K562 (cell line): ENCODE measurements at regions not wholly inside any gene's neighbourhood (a gene's known extent, or its start where the extent isn't known, plus 50 kb on each side); places are given as distances from the start of the nearest gene placed in this dataset.

Experiments
- CBFB ChIP-seq: sonication (generic); formaldehyde crosslinking; IDR thresholded peaks from 2 replicates; pipeline ENCODE4 v1.4.0; 2020; ENCODE audit warnings: mild to moderate bottlenecking, missing genetic modification reagents
- CBX2 ChIP-seq: fragments of 200-600 bp; sonication (generic); IDR thresholded peaks from one replicate; pipeline ENCODE4 v1.6.1; 2012; ENCODE audit warnings: mild to moderate bottlenecking, low read length, inconsistent platforms; ENCODE audit not compliant: insufficient read depth, poor library complexity, severe bottlenecking
- ESRRA ChIP-seq: fragments of 450-650 bp; IDR thresholded peaks from 2 replicates; pipeline ENCODE4 v1.6.1; 2014; ENCODE audit warnings: low read depth, mild to moderate bottlenecking, moderate library complexity, borderline replicate concordance
- JUND ChIP-seq, 2 experiments: IDR thresholded peaks; 2 replicates in 1 of 2; 3 replicates in 1 of 2; pipeline ENCODE4 v1.6.1; 2011; ENCODE audit warnings: borderline replicate concordance in 2 of 2, low read depth in 2 of 2, low read length in 2 of 2, improper control_type of control experiment in 1 of 2, missing biosample characterization in 1 of 2, missing genetic modification characterization in 1 of 2, missing genetic modification reagents in 1 of 2
- NR2C2 ChIP-seq, 2 experiments: fragments of 200-800 bp in 1 of 2; sonication (Bioruptor generic) in 1 of 2; sonication (generic) in 1 of 2; formaldehyde crosslinking in 1 of 2; IDR thresholded peaks; 2 replicates each; pipeline versions ENCODE4 v1.6.1 to v1.8.0; 2016 to 2022; ENCODE audit warnings: mild to moderate bottlenecking in 1 of 2, missing compliant biosample characterization in 1 of 2, missing genetic modification characterization in 1 of 2, missing genetic modification reagents in 1 of 2
- PTTG1 ChIP-seq: fragments of 450-650 bp; IDR thresholded peaks from 2 replicates; pipeline ENCODE4 v1.6.1; 2016; ENCODE audit warnings: low read depth, mild to moderate bottlenecking, missing genetic modification characterization, missing compliant biosample characterization
- ZNF77 ChIP-seq: fragments of 250-450 bp; sonication (Bioruptor Pico); IDR thresholded peaks from 2 replicates; pipeline ENCODE4 v1.5.0; 2020
- ZNF830 ChIP-seq: fragments of 250-450 bp; sonication (Bioruptor Pico); IDR thresholded peaks from 2 replicates; pipeline ENCODE4 v1.5.0; 2021; ENCODE audit warnings: mild to moderate bottlenecking
- TF ChIP-seq, protein P1 (sequence below): fragments of 200-600 bp; sonication (generic); IDR thresholded peaks from one replicate; pipeline ENCODE4 v1.6.1; 2012; ENCODE audit warnings: mild to moderate bottlenecking, low read depth, low read length, inconsistent platforms
- TF ChIP-seq, protein P2 (sequence below): sonication (generic); formaldehyde crosslinking; IDR thresholded peaks from 2 replicates; pipeline ENCODE4 v1.8.0; 2022; ENCODE audit warnings: mild to moderate bottlenecking, low read depth, missing genetic modification reagents
- TF ChIP-seq, protein P3 (sequence below): fragments of 450-650 bp; IDR thresholded peaks from 2 replicates; pipeline ENCODE4 v1.6.1; 2014; ENCODE audit warnings: low read depth, mild to moderate bottlenecking, moderate library complexity, borderline replicate concordance

DNA sequence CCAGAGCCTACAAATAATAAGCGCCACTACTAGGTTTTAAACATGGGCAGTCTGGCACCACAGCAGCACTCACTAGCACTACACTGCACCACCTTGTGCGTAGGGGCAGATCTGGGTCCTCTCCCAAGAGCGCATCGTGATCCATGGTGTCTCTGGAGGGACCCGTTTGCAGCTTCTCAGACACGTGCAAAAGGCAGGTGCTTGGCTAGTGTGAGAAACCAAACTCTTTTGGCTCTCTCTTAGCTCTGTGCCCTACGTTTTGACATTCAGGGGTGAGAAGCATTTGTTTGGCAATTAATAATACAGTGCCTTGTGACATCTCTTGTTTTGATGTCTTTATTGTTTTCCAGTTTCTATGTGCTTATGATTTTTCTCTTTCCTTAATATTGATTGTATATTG lies 75.4 kb upstream of the EGFLAM start (continued):
- TF ChIP-seq, protein P1, sequence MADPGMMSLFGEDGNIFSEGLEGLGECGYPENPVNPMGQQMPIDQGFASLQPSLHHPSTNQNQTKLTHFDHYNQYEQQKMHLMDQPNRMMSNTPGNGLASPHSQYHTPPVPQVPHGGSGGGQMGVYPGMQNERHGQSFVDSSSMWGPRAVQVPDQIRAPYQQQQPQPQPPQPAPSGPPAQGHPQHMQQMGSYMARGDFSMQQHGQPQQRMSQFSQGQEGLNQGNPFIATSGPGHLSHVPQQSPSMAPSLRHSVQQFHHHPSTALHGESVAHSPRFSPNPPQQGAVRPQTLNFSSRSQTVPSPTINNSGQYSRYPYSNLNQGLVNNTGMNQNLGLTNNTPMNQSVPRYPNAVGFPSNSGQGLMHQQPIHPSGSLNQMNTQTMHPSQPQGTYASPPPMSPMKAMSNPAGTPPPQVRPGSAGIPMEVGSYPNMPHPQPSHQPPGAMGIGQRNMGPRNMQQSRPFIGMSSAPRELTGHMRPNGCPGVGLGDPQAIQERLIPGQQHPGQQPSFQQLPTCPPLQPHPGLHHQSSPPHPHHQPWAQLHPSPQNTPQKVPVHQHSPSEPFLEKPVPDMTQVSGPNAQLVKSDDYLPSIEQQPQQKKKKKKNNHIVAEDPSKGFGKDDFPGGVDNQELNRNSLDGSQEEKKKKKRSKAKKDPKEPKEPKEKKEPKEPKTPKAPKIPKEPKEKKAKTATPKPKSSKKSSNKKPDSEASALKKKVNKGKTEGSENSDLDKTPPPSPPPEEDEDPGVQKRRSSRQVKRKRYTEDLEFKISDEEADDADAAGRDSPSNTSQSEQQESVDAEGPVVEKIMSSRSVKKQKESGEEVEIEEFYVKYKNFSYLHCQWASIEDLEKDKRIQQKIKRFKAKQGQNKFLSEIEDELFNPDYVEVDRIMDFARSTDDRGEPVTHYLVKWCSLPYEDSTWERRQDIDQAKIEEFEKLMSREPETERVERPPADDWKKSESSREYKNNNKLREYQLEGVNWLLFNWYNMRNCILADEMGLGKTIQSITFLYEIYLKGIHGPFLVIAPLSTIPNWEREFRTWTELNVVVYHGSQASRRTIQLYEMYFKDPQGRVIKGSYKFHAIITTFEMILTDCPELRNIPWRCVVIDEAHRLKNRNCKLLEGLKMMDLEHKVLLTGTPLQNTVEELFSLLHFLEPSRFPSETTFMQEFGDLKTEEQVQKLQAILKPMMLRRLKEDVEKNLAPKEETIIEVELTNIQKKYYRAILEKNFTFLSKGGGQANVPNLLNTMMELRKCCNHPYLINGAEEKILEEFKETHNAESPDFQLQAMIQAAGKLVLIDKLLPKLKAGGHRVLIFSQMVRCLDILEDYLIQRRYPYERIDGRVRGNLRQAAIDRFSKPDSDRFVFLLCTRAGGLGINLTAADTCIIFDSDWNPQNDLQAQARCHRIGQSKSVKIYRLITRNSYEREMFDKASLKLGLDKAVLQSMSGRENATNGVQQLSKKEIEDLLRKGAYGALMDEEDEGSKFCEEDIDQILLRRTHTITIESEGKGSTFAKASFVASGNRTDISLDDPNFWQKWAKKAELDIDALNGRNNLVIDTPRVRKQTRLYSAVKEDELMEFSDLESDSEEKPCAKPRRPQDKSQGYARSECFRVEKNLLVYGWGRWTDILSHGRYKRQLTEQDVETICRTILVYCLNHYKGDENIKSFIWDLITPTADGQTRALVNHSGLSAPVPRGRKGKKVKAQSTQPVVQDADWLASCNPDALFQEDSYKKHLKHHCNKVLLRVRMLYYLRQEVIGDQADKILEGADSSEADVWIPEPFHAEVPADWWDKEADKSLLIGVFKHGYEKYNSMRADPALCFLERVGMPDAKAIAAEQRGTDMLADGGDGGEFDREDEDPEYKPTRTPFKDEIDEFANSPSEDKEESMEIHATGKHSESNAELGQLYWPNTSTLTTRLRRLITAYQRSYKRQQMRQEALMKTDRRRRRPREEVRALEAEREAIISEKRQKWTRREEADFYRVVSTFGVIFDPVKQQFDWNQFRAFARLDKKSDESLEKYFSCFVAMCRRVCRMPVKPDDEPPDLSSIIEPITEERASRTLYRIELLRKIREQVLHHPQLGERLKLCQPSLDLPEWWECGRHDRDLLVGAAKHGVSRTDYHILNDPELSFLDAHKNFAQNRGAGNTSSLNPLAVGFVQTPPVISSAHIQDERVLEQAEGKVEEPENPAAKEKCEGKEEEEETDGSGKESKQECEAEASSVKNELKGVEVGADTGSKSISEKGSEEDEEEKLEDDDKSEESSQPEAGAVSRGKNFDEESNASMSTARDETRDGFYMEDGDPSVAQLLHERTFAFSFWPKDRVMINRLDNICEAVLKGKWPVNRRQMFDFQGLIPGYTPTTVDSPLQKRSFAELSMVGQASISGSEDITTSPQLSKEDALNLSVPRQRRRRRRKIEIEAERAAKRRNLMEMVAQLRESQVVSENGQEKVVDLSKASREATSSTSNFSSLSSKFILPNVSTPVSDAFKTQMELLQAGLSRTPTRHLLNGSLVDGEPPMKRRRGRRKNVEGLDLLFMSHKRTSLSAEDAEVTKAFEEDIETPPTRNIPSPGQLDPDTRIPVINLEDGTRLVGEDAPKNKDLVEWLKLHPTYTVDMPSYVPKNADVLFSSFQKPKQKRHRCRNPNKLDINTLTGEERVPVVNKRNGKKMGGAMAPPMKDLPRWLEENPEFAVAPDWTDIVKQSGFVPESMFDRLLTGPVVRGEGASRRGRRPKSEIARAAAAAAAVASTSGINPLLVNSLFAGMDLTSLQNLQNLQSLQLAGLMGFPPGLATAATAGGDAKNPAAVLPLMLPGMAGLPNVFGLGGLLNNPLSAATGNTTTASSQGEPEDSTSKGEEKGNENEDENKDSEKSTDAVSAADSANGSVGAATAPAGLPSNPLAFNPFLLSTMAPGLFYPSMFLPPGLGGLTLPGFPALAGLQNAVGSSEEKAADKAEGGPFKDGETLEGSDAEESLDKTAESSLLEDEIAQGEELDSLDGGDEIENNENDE, result no peak
- TF ChIP-seq, protein P2, sequence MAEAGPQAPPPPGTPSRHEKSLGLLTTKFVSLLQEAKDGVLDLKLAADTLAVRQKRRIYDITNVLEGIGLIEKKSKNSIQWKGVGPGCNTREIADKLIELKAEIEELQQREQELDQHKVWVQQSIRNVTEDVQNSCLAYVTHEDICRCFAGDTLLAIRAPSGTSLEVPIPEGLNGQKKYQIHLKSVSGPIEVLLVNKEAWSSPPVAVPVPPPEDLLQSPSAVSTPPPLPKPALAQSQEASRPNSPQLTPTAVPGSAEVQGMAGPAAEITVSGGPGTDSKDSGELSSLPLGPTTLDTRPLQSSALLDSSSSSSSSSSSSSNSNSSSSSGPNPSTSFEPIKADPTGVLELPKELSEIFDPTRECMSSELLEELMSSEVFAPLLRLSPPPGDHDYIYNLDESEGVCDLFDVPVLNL (CRISPR knock-in tag), result no peak
- TF ChIP-seq PTTG1 (tag) (no peak), CBFB (CRISPR knock-in tag) (no peak), ZNF830 (no peak), JUND (IDR thresholded peaks at IDR 0.05; ENCODE audit: borderline replicate concordance, low read depth, low read length) (no peak), JUND (tag; IDR thresholded peaks at IDR 0.05; ENCODE audit: borderline replicate concordance, low read depth, low read length) (no peak), ESRRA (no peak), CBX2 (no peak), NR2C2 (CRISPR knock-in tag; IDR thresholded peaks at IDR 0.05) (no peak), NR2C2 (tag; IDR thresholded peaks at IDR 0.05) (no peak), ZNF77 (CRISPR knock-in tag) (no peak)
- TF ChIP-seq, protein P3, sequence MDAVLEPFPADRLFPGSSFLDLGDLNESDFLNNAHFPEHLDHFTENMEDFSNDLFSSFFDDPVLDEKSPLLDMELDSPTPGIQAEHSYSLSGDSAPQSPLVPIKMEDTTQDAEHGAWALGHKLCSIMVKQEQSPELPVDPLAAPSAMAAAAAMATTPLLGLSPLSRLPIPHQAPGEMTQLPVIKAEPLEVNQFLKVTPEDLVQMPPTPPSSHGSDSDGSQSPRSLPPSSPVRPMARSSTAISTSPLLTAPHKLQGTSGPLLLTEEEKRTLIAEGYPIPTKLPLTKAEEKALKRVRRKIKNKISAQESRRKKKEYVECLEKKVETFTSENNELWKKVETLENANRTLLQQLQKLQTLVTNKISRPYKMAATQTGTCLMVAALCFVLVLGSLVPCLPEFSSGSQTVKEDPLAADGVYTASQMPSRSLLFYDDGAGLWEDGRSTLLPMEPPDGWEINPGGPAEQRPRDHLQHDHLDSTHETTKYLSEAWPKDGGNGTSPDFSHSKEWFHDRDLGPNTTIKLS, result no peak
